ENCODE measurements at regions not wholly inside any gene's neighbourhood (a gene's known extent, or its start where the extent isn't known, plus 50 kb on each side); places are given as distances from the start of the nearest gene placed in this dataset.

- H3K4me1 ChIP-seq: peaks cover 0 to 4% (median 0%) of the 10 kb centered on the region in 4 donors
- no peak for DNase-seq
- H3K9me3 ChIP-seq: no peaks in the 10 kb centered on the region
- H3K36me3 ChIP-seq: no peaks in the 10 kb centered on the region
- H3K4me3 ChIP-seq: no peak overlapping the region
- H3K27ac ChIP-seq: no peak overlapping the region
- intact Hi-C loops (cut with DNase I; ENCODE audit: low total_unique reads): no loop called here
- TF ChIP-seq, protein P1, sequence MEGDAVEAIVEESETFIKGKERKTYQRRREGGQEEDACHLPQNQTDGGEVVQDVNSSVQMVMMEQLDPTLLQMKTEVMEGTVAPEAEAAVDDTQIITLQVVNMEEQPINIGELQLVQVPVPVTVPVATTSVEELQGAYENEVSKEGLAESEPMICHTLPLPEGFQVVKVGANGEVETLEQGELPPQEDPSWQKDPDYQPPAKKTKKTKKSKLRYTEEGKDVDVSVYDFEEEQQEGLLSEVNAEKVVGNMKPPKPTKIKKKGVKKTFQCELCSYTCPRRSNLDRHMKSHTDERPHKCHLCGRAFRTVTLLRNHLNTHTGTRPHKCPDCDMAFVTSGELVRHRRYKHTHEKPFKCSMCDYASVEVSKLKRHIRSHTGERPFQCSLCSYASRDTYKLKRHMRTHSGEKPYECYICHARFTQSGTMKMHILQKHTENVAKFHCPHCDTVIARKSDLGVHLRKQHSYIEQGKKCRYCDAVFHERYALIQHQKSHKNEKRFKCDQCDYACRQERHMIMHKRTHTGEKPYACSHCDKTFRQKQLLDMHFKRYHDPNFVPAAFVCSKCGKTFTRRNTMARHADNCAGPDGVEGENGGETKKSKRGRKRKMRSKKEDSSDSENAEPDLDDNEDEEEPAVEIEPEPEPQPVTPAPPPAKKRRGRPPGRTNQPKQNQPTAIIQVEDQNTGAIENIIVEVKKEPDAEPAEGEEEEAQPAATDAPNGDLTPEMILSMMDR (IDR thresholded peaks at IDR 0.05): no peak
- peaks cover 0 to 93% of the 10 kb centered on the region in 2 donors for H3K27me3 ChIP-seq
Observed at GRCh38 chr12:132405742-132406251, 76.4 kb upstream of the GALNT9 start.

GRCh38 chr12:132404951-132405741 is 75.8 kb upstream of the GALNT9 start:
- intact Hi-C loops (cut with DNase I; ENCODE audit: low total_unique reads): no loop called here
- Histone ChIP-seq H3K27ac (no peak overlapping the region), H3K27me3 (peaks cover 0 to 93% of the 10 kb centered on the region in 2 donors), H3K9me3 (no peaks in the 10 kb centered on the region), H3K36me3 (no peaks in the 10 kb centered on the region), H3K4me1 (peaks cover 0 to 4% (median 0%) of the 10 kb centered on the region in 4 donors), H3K4me3 (no peak overlapping the region)
- no peak for DNase-seq
- TF ChIP-seq, protein P1 (IDR thresholded peaks at IDR 0.05): no peak

- H3K4me1 ChIP-seq: peaks cover 0 to 4% (median 0%) of the 10 kb centered on the region in 4 donors
- intact Hi-C loops (cut with DNase I; ENCODE audit: low total_unique reads): no loop called here
- no peak overlapping the region for H3K4me3 ChIP-seq
- TF ChIP-seq, protein P1 (IDR thresholded peaks at IDR 0.05): no peak
- no peak for DNase-seq
- H3K9me3 ChIP-seq: no peaks in the 10 kb centered on the region
- no peaks in the 10 kb centered on the region for H3K36me3 ChIP-seq
- peaks cover 0 to 93% of the 10 kb centered on the region in 2 donors for H3K27me3 ChIP-seq
- H3K27ac ChIP-seq: no peak overlapping the region
Observed at GRCh38 chr12:132404435-132404855, 75.1 kb upstream of the GALNT9 start.

- Histone ChIP-seq H3K9me3 (no peaks in the 10 kb centered on the region), H3K4me1 (peaks cover 0 to 4% (median 0%) of the 10 kb centered on the region in 4 donors), H3K4me3 (no peak overlapping the region), H3K27ac (no peak overlapping the region), H3K27me3 (peaks cover 0 to 93% of the 10 kb centered on the region in 2 donors), H3K36me3 (no peaks in the 10 kb centered on the region)
- no peak for DNase-seq
- intact Hi-C loops (cut with DNase I; ENCODE audit: low total_unique reads): no loop called here
- TF ChIP-seq, protein P1 (IDR thresholded peaks at IDR 0.05): no peak
Observed at GRCh38 chr12:132403636-132404434, 74.4 kb upstream of the GALNT9 start.

- no peak for DNase-seq
- H3K27me3 ChIP-seq: peaks cover 0 to 93% of the 10 kb centered on the region in 2 donors
- H3K27ac ChIP-seq: no peak overlapping the region
- no peaks in the 10 kb centered on the region for H3K9me3 ChIP-seq
- intact Hi-C loops (cut with DNase I; ENCODE audit: low total_unique reads): no loop called here
- TF ChIP-seq, protein P1 (IDR thresholded peaks at IDR 0.05): no peak
- H3K4me3 ChIP-seq: no peak overlapping the region
- no peaks in the 10 kb centered on the region for H3K36me3 ChIP-seq
- H3K4me1 ChIP-seq: peaks cover 0 to 4% (median 0%) of the 10 kb centered on the region in 4 donors
Observed at GRCh38 chr12:132402831-132403416, 73.5 kb upstream of the GALNT9 start.
